GM19463 (cell line): ENCODE measurements at regions not wholly inside any gene's neighbourhood (a gene's known extent, or its start where the extent isn't known, plus 50 kb on each side); places are given as distances from the start of the nearest gene placed in this dataset.

Experiments
- ATAC-seq: cut with Tn5 transposase; IDR thresholded peaks from one replicate; pipeline ENCODE4 v1.9.1; 2021; ENCODE audit warnings: mild to moderate bottlenecking, moderate library complexity; ENCODE audit not compliant: unreplicated experiment

GRCh38 chr3:19093084-19093483 is 55.2 kb upstream of the KCNH8 start:
- no peak for ATAC-seq

GRCh38 chr3:19077388-19077787 is 70.9 kb upstream of the KCNH8 start:
- ATAC-seq = no peak

- ATAC-seq = no peak
Observed at GRCh38 chr3:19075037-19075436, 73.3 kb upstream of the KCNH8 start.

- no peak for ATAC-seq
Observed at GRCh38 chr3:19074257-19074900, 73.9 kb upstream of the KCNH8 start.

GRCh38 chr3:19073341-19074105 is 74.8 kb upstream of the KCNH8 start:
- no peak for ATAC-seq

GRCh38 chr3:19070325-19070724 is 78.0 kb upstream of the KCNH8 start:
- ATAC-seq = no peak

- no peak for ATAC-seq
Observed at GRCh38 chr3:19065027-19065426, 83.3 kb upstream of the KCNH8 start.

GRCh38 chr3:19063936-19064335 is 84.4 kb upstream of the KCNH8 start:
- ATAC-seq = no peak

GRCh38 chr3:19060404-19060803 is 87.9 kb upstream of the KCNH8 start:
- ATAC-seq = no peak

- ATAC-seq = no peak
Observed at GRCh38 chr3:19052874-19053273, 95.4 kb upstream of the KCNH8 start.

- ATAC-seq = no peak
Observed at GRCh38 chr3:19046440-19046839, 101.9 kb upstream of the KCNH8 start.

- ATAC-seq = no peak
Observed at GRCh38 chr3:19030522-19030839, 117.8 kb upstream of the KCNH8 start.

GRCh38 chr3:19029837-19030521 is 118.3 kb upstream of the KCNH8 start:
- ATAC-seq = no peak

- ATAC-seq = no peak
Observed at GRCh38 chr3:19025441-19025840, 122.9 kb upstream of the KCNH8 start.

- ATAC-seq = no peak
Observed at GRCh38 chr3:19022546-19022945, 125.8 kb upstream of the KCNH8 start.

- no peak for ATAC-seq
Observed at GRCh38 chr3:19016851-19017250, 131.5 kb upstream of the KCNH8 start.

- no peak for ATAC-seq
Observed at GRCh38 chr3:19013879-19014278, 134.4 kb upstream of the KCNH8 start.

- ATAC-seq = no peak
Observed at GRCh38 chr3:19012846-19013245, 135.5 kb upstream of the KCNH8 start.

GRCh38 chr3:19002606-19003005 is 145.7 kb upstream of the KCNH8 start:
- ATAC-seq = no peak

GRCh38 chr3:18998069-18998468 is 150.2 kb upstream of the KCNH8 start:
- no peak for ATAC-seq

GRCh38 chr3:18992709-18993108 is 155.6 kb upstream of the KCNH8 start:
- ATAC-seq = no peak

- no peak for ATAC-seq
Observed at GRCh38 chr3:18989237-18989795, 159.0 kb upstream of the KCNH8 start.
